ENCODE measurements at regions not wholly inside any gene's neighbourhood (a gene's known extent, or its start where the extent isn't known, plus 50 kb on each side); places are given as distances from the start of the nearest gene placed in this dataset.

- TF ChIP-seq RFX5 (IDR thresholded peaks at IDR 0.05; ENCODE audit: low read depth, low read length), result no peak
- no peak for TF ChIP-seq ZBED1 (IDR thresholded peaks at IDR 0.05)
- TF ChIP-seq PRDM10 (IDR thresholded peaks at IDR 0.05; ENCODE audit: partially characterized antibody), result no peak
- TF ChIP-seq, protein P1, sequence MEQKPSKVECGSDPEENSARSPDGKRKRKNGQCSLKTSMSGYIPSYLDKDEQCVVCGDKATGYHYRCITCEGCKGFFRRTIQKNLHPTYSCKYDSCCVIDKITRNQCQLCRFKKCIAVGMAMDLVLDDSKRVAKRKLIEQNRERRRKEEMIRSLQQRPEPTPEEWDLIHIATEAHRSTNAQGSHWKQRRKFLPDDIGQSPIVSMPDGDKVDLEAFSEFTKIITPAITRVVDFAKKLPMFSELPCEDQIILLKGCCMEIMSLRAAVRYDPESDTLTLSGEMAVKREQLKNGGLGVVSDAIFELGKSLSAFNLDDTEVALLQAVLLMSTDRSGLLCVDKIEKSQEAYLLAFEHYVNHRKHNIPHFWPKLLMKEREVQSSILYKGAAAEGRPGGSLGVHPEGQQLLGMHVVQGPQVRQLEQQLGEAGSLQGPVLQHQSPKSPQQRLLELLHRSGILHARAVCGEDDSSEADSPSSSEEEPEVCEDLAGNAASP (IDR thresholded peaks at IDR 0.05), result no peak
- TF ChIP-seq HMGN3 (IDR thresholded peaks at IDR 0.05; ENCODE audit: borderline replicate concordance, extremely low read depth, insufficient read length, low read depth, low read length), result no peak
- no peak for TF ChIP-seq NFIX (CRISPR knock-in tag; IDR thresholded peaks at IDR 0.05; ENCODE audit: low read depth)
- peak; percentile 72 for TF ChIP-seq MTA2 (IDR thresholded peaks at IDR 0.05; ENCODE audit: low read depth)
- TF ChIP-seq ARID3A (IDR thresholded peaks at IDR 0.05; ENCODE audit: borderline replicate concordance, low read depth, low read length), result peak; percentile 24; the same call in 1 of the 2 replicates
- TF ChIP-seq RNF2 (IDR thresholded peaks at IDR 0.05), result no peak
- TF ChIP-seq ZNF764 (CRISPR knock-in tag; IDR thresholded peaks at IDR 0.05; ENCODE audit: low read depth), result no peak
- TF ChIP-seq SNIP1 (IDR thresholded peaks at IDR 0.05; ENCODE audit: low read depth), result no peak
- no peak for TF ChIP-seq ZNF12 (CRISPR knock-in tag; IDR thresholded peaks at IDR 0.05)
- no peak for TF ChIP-seq NELFE (IDR thresholded peaks at IDR 0.05; ENCODE audit: insufficient read depth, insufficient read length)
- peak; percentile 83 for TF ChIP-seq TAL1 (IDR thresholded peaks at IDR 0.05)
- TF ChIP-seq ZNF232 (CRISPR knock-in tag; IDR thresholded peaks at IDR 0.05), result no peak
- TF ChIP-seq TRIM24 (IDR thresholded peaks at IDR 0.05), result peak; percentile 64 to 84; a peak in 3 of 4 replicates
- no peak for TF ChIP-seq U2AF1 (optimal IDR thresholded peaks at IDR 0.05; ENCODE audit: low read depth, low read length)
- no peak for TF ChIP-seq CBX1 (IDR thresholded peaks at IDR 0.05; ENCODE audit: low read depth)
- no peak for TF ChIP-seq CC2D1A (IDR thresholded peaks at IDR 0.05)
- TF ChIP-seq, protein P2, sequence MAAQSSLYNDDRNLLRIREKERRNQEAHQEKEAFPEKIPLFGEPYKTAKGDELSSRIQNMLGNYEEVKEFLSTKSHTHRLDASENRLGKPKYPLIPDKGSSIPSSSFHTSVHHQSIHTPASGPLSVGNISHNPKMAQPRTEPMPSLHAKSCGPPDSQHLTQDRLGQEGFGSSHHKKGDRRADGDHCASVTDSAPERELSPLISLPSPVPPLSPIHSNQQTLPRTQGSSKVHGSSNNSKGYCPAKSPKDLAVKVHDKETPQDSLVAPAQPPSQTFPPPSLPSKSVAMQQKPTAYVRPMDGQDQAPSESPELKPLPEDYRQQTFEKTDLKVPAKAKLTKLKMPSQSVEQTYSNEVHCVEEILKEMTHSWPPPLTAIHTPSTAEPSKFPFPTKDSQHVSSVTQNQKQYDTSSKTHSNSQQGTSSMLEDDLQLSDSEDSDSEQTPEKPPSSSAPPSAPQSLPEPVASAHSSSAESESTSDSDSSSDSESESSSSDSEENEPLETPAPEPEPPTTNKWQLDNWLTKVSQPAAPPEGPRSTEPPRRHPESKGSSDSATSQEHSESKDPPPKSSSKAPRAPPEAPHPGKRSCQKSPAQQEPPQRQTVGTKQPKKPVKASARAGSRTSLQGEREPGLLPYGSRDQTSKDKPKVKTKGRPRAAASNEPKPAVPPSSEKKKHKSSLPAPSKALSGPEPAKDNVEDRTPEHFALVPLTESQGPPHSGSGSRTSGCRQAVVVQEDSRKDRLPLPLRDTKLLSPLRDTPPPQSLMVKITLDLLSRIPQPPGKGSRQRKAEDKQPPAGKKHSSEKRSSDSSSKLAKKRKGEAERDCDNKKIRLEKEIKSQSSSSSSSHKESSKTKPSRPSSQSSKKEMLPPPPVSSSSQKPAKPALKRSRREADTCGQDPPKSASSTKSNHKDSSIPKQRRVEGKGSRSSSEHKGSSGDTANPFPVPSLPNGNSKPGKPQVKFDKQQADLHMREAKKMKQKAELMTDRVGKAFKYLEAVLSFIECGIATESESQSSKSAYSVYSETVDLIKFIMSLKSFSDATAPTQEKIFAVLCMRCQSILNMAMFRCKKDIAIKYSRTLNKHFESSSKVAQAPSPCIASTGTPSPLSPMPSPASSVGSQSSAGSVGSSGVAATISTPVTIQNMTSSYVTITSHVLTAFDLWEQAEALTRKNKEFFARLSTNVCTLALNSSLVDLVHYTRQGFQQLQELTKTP (IDR thresholded peaks at IDR 0.05; ENCODE audit: low read depth in 1 of 2, partially characterized antibody in 2 of 2), result no peak
Observed at GRCh38 chr4:128517096-128517738, 229.6 kb upstream of the PGRMC2 start (continued).
